Astrocyte of the spinal cord (primary cell): ENCODE measurements at regions not wholly inside any gene's neighbourhood (a gene's known extent, or its start where the extent isn't known, plus 50 kb on each side); places are given as distances from the start of the nearest gene placed in this dataset.
"Not testable (repeated sequence)": the region's sequence is repeated elsewhere in the genome, so short reads cannot be mapped to it uniquely, and the experiment has no call there.

ENCODE experiments used
- DNase-seq: peaks from one replicate; pipeline ENCODE4 v3.0.0; 2011; ENCODE audit warnings: low read depth, low spot score
- H3K4me3 ChIP-seq: 2 replicates; pipeline ENCODE4 v1.5.1; 2011; ENCODE audit warnings: low read depth, mild to moderate bottlenecking, low read length, moderate library complexity
- CTCF ChIP-seq: IDR thresholded peaks from 2 replicates; pipeline ENCODE4 v1.5.1; 2012; ENCODE audit warnings: low read depth, mild to moderate bottlenecking, low read length, inconsistent platforms
- in situ Hi-C: cut with HindIII; loops from 2 replicates; pipeline ENCODE4 v1.10.0; 2017; ENCODE audit warnings: low sequenced_read_pairs

GRCh38 chrX:140163371-140164159 lies 198.2 kb upstream of the CXorf66 start:
- in situ Hi-C loops: no loop called here
- no peak overlapping the region for H3K4me3 ChIP-seq
- peak; percentile 55 for DNase-seq
- TF ChIP-seq CTCF: no peak

DNA sequence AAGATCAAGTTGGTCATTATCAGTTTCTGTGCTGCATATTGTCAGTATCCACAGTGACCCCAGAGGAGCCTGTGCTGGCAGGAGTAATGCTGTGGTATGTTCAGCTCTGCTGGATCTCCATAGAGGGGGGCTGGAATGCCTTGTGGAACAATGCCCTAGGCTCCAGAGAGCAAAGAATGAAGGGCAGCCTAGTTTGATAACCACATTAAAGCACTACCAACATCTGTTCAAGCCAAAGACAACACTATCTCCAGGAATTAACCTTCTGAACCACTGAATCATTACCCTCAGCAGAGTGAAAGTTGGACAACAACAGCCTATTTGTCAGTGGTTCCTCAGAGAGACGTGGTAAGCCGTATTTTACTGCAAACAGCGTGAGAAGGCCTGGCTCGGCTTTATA lies 192.3 kb upstream of the CXorf66 start:
- peak; percentile 85 for DNase-seq
- no peak for TF ChIP-seq CTCF
- in situ Hi-C loops: no loop called here
- H3K4me3 ChIP-seq: no peak overlapping the region

- no peak overlapping the region for H3K4me3 ChIP-seq
- no peak for TF ChIP-seq CTCF
- in situ Hi-C loops: no loop called here
- no peak for DNase-seq
Measured at GRCh38 chrX:140157143-140157542, 191.8 kb upstream of the CXorf66 start.

DNA sequence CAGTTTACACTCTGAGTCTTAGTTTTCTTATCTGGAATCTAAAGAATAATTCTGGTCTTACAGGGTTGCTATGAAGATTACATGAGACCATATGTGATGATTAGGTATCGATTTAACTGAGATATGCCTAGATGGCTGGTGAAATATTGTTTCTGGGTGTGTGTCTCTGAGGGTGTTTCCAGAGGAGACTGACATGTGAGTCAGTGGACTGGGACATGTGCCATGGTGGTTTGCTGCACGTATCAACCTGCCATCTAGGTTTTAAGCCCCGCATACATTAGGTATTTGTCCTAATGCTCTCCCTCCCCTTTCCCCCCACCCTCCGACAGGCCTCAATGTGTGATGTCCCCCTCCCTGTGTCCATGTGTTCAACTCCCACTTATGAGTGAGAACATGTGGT lies 186.0 kb upstream of the CXorf66 start:
- no peak for DNase-seq
- no peak for TF ChIP-seq CTCF

GRCh38 chrX:140149761-140150160 lies 184.4 kb upstream of the CXorf66 start:
- no peak for DNase-seq
- TF ChIP-seq CTCF: no peak
- in situ Hi-C loops: no loop called here
- no peak overlapping the region for H3K4me3 ChIP-seq

More for the DNA sequence above, 186.0 kb upstream of the CXorf66 start:
- no peak overlapping the region for H3K4me3 ChIP-seq
- in situ Hi-C loops: no loop called here

DNA sequence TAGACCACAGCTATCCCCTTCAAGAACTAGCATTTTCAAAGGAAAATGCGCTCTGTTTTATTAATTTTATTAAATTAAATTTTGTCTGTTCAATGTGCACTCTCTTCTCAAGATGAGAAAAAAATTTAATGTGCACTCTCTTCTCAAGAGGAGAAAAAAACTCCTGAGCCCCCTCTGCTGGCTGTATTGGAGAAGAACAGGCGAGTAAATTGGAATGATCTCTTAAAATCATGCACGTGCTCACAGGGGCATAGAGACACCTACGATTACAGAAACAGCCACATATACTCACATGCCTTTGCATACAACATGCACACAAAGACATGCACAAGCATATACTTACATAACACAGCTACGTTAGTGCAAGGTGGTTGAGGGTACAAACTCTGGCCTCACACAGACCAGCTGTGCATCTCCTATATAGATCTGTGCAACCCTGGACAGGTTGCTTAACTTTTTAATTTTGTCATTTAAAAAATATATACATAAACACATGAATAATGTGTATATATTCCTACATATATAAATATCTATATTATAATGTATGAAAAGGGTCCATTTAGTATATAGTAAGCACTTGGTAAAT lies 176.2 kb upstream of the CXorf66 start:
- in situ Hi-C loops: no loop called here
- H3K4me3 ChIP-seq: no peak overlapping the region
- peak; percentile 19 for DNase-seq
- TF ChIP-seq CTCF: peak; percentile 59

- in situ Hi-C loops, DNase-seq, H3K4me3 ChIP-seq: not testable (repeated sequence)
Measured at GRCh38 chrX:140138492-140138891, 173.2 kb upstream of the CXorf66 start.

DNA sequence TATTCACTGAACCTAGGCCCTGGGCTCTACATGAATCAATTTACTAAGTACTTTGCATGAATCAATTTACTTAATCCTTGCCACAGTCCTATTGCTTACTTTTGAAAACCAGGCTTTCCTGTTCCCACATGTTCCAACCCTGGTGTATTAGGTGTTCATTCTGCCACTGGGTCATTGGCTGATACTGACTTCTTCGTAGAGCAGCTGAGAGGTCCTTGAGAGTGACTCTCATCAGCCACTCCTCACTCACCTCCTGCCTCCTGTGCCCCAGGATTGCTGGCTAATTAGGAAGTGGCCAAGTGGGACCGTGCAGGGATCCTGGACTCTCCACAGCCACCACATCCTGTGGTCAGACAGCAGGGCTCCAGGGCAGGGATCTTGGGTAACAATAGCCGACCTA lies 172.7 kb upstream of the CXorf66 start:
- DNase-seq, in situ Hi-C loops, H3K4me3 ChIP-seq: not testable (repeated sequence)
